NCI-H187 treated with DMSO at 0.1 percent for 48 hours (cell line): ENCODE measurements at regions not wholly inside any gene's neighbourhood (a gene's known extent, or its start where the extent isn't known, plus 50 kb on each side); places are given as distances from the start of the nearest gene placed in this dataset.

Source experiments
- DNase-seq: peaks from one replicate; lab custom pipeline; 2025; lab: John Stamatoyannopoulos, UW

GRCh38 chr1:118246646-118247045 lies 61.6 kb upstream of the SPAG17 start:
- DNase-seq = no peak

DNA sequence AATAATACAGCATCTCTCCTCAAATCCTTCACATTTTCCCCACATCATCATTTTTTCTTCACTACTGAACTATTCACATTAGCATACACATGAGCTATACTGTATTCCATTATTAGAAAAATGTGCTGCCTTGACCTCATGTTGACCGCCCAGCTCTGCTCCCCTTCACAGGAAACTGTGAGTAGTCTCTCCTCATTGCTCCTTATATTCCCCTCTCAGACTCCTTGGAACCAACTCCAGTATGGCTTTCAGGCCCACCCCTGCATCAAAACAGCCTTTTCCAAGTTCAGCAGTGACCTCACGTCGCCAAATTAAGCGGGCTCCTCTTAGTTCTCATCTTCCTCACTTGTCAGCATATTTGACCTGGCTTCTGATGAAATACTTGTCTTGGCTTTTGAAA lies 59.2 kb upstream of the SPAG17 start:
- no peak for DNase-seq

GRCh38 chr1:118243269-118243668 lies 58.2 kb upstream of the SPAG17 start:
- DNase-seq = no peak
